ENCODE measurements at regions not wholly inside any gene's neighbourhood (a gene's known extent, or its start where the extent isn't known, plus 50 kb on each side); places are given as distances from the start of the nearest gene placed in this dataset.

DNA sequence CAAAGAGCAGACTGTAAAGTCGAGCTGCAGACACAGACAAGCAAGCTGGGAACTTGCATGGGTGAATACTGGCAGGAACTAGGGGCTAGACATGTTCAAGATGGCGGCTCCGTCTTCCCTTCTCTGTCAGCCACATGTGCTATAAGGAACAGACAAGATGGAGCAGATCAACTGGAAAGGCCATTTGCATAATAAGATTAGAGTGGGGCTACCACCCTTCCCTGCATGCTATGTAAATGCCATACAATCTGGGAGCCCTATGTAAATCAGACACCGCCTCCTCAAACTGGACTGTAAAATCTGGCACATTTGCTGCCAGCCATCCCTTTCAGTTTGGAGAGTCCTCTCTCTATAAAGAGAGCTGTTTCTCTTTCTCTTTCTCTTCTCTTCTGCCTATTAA lies 640.1 kb upstream of the CDH8 start:
- DNase-seq (ENCODE audit: low read depth) = no peak

DNA sequence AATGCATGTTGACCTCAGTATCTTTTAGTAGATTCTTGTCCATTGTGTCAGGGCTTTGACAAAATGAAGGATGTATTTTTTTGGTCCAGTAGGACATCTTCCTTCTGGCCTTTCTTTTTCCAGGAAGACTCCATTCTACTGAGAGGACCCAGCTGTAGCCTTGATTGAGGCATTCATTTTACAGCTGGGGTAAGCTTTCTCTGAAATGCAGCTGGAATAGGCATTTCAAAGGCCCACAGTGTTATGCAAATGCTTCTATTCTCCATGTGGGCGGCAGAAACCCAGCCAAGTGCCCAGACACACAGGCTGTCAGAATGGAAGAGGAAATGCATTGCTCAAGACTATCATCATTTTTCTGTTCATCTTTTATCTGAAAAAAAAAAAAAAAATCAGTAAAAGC lies 629.0 kb upstream of the CDH8 start:
- no peak for DNase-seq (ENCODE audit: low read depth)

DNA sequence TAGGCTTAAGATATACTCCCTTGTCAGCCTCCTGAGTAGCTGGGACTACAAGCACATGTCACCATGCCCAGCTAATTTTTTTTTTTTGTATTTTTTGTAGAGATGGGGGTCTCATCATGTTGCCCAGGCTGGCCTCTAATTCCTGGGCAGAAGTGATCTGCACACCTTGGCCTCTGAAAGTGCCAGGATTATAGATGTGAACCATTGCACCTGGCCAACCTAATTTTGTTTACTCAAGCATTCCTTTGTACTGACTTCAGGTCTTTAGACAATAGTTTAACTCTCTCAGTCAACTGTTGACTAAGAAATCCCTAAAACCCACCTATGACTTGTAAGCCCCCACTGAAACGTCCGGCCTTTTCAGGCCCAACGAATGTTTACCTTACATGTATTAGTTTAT lies 628.3 kb upstream of the CDH8 start:
- no peak for DNase-seq (ENCODE audit: low read depth)

DNA sequence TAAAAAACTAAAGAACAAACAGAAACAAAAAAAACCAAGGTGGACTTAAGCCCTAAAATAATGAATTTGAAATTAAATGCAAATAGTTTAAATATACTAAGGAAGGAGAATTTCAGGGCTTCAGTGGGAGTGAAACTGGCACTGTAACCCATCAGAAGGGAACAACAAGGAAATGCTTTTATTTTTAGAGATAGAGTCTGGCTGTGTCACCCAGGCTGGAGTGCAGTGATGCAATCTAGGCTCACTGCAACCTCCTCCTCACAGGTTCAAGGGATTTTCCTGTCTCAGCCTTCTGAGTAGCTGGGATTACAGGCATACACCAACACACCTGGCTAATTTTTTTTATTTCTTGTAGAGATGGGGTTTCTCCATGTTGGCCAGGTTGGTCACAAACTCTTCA lies 625.2 kb upstream of the CDH8 start:
- DNase-seq (ENCODE audit: low read depth) = no peak

DNA sequence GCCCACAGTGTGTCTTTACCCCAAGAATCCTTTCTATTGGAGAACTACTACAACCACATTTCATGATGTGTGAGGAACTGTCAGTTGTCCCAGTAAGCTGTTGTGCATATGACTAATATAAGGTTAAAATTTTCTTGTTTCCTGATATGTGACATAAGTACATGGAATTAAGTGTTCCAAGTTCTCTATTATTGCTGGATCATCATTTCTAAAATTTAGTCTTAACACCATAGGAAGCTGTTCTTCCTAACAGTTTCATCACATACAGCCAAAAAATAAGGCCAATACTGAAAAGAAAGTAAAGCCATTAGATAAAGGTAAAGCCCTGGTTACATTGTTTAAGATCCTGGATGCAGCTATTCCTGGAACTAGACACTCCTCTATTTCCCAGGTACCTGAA lies 620.9 kb upstream of the CDH8 start:
- DNase-seq (ENCODE audit: low read depth) = no peak

DNA sequence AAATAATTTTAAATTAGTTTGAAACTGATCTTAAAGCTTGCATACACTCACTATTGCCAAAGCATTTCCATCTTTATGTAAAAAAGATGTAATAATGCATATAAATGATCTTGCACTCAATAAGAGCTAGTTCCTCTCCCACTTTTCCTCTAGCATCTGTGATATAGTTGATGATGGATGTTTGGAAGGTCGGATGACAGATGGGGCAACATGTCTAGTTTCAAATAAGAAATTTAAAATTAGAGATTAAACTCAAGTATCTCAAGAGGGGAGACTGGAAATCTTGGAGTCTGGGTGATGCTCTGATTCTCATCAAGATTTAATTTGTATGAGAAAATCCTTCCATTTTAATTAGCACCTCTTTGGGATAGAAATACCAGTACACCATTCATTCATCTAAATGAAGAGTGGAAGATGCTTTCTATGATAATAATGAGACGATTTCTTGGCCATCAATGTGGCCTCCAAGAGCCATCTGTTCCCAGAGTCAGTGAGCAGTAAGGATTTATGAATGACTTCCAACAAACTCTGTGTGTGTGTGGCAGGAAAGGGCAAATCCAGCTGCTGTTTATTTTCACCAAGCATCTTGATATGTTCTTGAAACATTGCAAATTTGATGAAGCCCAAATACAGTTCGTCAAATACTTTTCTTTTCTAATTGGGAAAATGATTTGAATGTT lies 616.3 kb upstream of the CDH8 start:
- DNase-seq (ENCODE audit: low read depth) = no peak

DNA sequence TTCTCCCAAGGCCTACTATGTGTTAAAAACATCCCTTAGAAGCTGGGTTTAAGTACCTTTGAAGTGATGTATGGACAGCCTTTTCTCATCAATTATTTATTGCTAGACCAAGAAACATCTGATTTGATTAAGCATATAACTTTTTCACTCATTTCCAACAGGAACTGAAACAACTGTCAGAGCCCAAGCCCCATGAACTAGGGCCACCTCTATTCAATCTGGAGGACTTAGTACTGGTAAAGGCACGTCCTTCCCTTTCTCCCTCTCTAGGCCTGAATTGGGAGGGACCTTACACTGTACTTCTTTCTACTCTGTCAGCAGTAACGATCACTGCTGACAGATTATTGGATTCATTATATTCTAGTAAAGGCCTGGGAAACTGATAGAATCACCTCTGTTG lies 612.0 kb upstream of the CDH8 start:
- no peak for DNase-seq (ENCODE audit: low read depth)

DNA sequence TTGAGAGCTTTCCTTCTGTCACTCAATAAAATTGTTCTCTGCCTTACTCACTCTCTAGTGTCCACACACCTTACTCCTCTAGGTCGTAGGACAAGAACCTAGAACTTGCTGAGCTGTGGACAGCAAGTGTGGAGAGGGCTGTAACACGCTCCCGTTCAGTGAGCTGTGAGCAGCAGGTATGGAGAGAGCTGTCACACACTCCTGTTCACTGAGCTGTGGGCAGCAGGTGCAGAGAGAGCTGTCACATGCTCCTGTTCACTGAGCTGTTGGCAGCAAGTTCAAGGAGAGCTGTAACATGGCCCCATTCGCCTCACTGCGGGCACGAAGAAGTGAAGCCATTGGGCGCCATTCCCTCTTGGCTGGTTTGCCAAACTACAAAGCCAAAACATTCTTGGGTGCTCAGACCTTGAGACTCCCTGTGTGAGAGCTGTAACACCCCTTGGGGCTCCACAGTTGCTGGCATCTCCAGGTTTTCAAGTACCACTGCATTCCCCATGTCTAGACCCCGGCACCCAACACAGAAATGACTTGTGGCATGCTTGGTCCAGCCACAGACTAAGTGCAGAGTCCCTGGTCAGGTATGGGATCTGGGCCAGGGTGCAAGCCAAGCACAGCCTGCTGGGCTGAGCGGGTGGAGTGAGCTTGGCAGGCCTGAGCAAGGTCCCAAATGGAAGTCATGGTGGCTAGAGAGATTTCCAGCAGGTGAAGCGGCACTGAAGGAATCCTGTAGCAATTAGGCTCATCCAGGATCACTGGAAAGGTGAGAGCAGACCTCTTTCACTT lies 608.0 kb upstream of the CDH8 start:
- DNase-seq (ENCODE audit: low read depth) = no peak

DNA sequence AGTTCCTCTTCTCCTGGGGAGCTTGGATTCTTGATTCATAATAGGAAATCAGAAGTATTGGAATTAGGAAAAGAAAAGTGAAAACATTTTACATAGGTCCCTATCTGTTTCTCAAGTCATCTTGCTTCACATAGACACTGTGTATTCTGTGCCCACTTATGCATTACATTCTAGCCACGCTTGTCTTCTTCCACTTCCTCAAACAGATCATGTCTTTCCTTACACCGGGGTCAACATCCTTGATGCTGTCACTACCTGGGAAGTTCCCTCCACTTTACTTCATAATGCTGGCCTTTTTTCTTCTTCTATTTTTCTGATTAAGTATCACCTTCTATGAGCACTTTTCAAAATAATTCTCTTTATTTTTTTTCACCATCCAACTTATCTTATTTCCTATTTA lies 606.4 kb upstream of the CDH8 start:
- DNase-seq (ENCODE audit: low read depth) = no peak

DNA sequence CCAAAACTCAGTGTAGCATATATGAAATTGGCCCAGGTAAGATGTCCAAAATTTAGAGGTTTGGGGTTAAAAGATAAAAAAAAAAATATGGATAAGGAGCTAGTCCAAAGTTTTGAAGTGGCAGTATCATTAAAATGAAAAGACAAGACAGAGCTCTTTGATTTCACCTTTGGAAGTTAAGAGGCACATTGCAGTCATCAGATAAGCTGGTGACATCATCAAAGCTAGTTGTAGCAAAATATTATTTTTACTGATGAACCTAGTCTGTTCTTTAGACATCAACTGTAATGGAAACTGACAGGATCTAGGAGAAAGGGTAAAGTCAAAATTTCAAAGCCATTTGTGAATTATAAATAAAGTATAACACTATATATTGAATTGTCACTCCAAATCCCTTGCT lies 603.7 kb upstream of the CDH8 start:
- no peak for DNase-seq (ENCODE audit: low read depth)

DNA sequence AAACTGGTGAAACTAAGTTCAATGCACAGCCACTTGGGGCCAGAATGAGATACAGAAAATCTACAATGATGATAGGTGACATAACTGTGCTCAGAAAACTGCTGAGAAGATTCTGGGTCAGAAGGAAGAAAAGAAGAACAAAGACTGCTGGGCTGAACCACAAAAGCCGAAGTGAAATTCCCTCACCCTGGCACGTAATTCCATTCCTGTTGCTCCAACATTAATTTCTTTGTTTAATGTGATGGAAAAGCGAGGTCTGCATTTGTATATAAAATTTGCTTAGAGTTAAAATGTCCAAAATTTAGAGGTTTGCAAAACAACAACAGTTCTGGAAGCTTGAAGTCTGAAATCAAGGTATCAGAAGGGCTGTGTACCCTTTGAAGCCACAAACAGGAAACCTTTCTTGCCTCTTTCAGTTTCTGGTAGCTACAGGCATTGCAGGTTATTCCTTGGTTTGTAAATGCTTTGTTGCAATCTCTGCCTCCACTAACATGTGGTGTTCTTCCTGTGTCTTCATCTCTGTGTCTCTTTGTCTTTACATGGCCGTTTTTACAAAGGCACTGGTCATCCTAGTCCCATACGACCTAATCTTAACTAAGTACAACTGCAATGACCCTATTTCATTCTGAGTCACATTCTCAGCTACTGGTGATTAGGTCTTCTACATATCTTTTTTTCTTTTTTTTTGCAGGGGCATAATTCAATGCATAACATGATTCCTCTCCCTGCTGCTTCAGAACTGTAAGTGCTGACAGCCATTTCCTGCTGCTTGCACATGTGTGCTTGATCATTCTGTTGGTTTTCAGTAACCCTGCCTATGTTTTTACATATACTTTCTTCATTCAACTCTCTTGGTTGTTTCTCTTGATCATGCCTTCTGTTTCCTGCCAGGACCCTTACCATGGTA lies 603.0 kb upstream of the CDH8 start:
- DNase-seq (ENCODE audit: low read depth) = no peak

DNA sequence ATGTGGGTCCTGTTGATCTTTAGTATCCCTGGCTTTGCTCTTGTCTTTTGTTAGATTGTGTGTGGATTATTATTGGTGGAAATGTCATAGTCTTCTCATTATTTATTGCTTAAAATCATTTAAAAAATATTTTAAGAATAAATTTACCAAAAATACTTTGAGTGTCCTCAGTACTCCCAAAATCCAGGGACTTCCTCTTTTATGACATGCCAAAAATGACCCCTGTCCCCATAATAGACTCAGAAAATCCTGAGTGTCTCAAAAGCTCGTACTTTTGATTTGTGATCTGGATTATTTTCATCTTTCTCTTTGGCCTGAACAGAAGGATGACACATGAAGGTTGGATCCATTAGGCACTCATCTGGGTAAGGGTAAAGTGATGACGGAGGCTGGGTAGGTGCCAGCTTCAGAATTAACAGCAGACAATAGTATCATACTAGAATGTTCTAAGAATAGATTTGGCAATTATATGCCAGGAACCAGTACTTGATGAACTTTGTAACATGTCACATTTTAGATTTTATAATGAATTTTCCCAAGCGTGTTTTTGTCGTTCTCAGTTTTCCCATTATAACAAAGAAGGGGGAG lies 602.2 kb upstream of the CDH8 start:
- DNase-seq (ENCODE audit: low read depth) = no peak

DNA sequence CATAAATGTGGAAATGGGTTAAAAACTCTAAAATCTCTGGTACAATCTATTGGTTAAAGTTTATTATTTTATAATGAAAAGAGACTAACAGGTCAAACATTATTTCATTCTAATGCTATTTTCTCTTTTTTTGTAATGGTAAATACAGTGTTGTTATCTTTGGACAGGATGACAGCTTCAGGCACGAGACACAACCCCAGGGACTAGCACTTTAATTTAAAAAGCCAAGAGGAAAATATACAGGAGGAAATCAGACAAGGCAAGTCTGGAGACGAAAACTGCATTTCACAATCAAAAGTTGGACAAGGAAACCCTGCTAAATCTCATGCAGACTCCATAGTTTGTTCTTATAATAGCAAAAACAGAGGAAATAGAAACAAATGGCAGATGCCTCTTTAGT lies 589.1 kb upstream of the CDH8 start:
- no peak for DNase-seq (ENCODE audit: low read depth)

DNA sequence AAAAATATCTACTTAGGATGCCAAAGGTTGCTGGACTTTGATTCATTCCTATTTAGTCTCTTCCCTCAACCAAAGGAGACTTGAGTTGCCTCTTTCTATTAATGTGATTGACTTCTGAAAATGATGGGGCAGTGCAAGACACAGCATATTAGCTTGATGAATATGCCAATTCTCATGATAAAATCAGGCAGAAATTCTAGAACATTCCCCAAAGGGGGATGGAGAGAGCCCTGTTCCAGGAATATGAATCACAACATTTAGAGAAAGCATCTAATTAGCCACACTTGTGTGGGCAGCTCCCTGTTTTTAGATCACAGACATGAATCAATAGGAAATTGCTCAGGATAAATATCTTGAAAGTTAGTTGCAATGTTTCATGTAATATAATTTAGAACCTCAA lies 584.0 kb upstream of the CDH8 start:
- DNase-seq (ENCODE audit: low read depth) = no peak

DNA sequence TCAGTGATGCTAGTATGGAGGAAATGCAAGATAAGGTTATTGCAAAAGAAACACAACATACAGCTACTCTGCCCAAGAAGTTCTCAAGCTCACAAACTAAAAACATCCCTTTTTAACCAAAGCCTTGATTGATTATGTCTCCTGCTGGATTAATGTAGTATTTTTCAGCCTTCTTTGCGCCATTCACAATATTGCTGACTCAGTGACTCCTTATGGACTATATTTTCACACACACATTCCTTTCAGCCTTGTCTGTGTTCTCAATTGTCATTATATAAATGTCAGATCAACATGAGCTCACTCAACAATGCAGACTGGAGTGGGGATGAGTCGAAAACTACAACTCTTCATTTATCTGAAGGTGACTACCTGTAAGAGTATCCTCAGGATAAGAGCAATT lies 579.3 kb upstream of the CDH8 start:
- no peak for DNase-seq (ENCODE audit: low read depth)

DNA sequence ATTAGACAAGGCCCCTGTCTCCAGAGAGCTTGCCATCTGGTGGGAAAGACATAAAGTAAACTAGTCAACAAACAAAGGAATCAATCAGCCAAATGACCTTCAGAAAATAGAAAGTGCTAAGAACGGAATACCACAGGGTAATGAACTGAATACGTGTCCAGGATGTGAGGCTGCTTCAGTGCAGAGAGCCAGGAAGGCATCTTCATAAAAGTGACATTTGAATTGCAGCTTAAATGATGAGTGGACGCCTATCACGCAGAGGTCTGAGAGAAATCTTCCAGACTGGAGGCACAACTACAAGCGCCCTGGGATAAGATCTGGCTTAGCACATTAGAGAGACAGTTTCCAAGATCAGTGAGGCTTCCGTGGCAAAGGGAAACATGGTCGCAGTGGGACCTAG lies 574.1 kb upstream of the CDH8 start:
- DNase-seq (ENCODE audit: low read depth) = no peak

DNA sequence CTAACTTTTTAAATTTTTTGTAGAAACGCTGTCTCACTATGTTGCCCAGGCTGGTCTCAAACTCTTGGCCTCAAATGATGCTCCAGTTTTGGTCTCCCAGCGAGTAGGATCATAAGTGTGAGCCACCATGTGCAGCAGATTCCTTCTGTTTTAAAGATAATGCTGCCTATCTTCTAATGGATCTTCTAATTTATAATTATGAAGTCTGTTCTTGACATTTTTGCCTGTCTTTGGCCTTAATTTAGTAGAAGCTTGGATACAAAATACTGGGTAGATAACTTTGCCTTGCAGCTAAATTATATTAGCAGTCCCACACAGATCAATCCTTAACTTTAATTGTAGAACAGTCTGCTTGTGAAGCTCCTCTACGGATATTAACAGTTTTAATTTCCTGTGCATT lies 566.6 kb upstream of the CDH8 start:
- DNase-seq (ENCODE audit: low read depth) = no peak

DNA sequence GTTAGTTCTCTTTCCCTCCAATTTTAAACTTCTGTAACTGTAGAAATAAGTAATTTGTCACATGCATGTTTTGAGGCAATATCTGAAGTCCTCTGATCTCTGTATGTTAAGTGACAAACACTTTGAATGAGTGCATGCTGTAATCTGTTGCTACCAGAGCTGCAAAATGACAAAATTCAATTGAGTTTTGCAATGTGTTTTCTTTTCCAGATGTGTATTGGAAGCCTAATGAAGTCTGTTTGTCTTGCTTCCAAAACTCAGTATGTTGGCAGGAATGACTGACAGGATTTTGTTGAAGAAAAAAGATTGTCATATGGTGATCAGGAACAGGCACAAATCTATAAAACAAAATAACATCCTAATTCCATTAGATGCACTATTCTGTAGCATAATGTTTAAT lies 561.6 kb upstream of the CDH8 start:
- no peak for DNase-seq (ENCODE audit: low read depth)

DNA sequence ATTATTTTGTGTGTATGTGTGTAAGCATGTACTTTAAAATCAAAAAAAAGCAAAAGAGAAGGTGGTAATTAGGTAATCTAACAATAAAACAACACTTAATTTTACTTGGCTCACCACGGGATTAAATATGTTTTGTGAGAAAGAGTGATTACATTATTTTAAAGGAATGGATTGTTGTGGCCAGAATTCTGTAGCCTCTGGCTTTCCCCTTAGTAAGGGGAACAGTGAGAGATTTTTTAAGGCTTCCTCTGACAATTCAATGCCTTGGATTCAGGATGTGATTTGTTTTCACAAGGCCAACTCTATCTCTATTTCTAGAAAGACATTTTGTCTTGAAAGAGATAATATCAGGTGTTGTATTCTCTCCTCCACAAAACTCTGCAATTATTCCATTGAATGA lies 560.3 kb upstream of the CDH8 start:
- no peak for DNase-seq (ENCODE audit: low read depth)

DNA sequence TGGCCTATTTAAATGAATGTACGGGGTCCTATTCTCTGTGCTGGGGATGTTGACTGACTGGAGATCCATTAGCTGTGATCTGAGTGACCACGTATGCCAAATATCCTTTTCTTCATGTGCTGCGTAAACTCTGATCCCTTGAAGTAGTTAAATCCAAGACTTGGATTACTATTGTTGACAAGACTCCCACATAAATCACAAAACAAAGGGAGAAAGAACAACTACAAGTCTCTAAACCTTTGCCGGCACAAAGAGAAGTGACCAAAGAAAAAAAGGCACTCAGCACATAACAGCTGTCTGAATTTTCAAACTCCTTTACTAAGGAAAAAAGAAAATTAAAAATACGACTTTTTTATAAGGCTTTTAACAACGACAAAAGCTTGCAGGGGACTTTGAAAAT lies 559.9 kb upstream of the CDH8 start:
- no peak for DNase-seq (ENCODE audit: low read depth)

DNA sequence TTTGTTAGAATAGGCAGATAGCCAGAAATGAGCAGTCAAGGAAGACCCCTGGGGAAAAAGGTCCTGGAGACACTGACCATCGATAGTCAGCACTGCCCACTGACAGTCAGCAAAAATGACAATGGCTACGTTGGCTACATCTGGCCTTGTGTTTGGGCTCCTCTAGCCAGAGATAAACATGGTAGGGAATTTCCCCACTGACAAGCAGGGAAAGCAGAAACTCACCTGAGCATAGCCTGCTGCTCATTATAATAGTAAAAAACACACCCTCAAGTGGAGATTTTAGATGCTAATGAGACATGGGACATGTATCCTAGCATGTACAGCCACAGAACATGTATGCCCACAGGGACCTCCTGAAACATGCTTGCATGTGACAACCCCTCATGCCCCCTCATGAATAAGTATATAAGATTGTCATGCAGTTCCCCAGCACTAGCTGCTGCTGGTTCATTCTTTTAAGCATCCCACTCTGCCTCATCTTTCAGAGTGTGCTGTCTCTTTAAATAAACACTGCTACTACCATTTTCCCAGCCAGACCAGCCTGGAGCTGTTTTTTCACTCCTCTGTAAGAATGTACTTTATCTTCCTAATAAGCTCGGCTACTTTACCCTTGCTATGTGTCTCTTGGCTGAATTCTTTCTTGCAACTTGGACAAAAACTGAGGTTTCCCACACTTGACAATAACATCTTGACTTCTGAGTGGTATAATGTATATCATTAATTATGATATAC lies 550.1 kb upstream of the CDH8 start:
- no peak for DNase-seq (ENCODE audit: low read depth)
